HG03159 (cell line): ENCODE measurements at regions not wholly inside any gene's neighbourhood (a gene's known extent, or its start where the extent isn't known, plus 50 kb on each side); places are given as distances from the start of the nearest gene placed in this dataset.

Experiments used
- ATAC-seq: cut with Tn5 transposase; IDR thresholded peaks from one replicate; pipeline ENCODE4 v1.9.1; 2021; ENCODE audit warnings: mild to moderate bottlenecking, moderate library complexity; ENCODE audit not compliant: unreplicated experiment

DNA sequence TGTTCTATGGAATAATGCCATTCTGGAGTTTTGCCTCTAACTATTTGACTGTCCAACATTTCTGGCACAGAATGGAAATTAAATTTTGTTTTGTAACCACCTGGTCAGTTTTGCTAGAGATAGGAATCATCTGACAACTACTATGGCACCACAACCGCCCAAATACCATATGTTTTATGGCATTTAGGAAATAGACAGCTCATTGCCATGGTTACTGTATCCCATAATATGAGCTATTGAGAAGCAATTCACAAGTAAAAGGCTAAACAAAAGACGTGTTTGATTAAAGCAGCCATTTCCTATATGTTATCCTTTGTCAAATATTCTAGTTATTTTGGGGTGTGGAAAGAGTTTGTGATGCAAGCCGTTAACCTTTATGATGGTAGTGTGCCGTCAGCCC lies 1105.3 kb upstream of the LCORL start:
- no peak for ATAC-seq

DNA sequence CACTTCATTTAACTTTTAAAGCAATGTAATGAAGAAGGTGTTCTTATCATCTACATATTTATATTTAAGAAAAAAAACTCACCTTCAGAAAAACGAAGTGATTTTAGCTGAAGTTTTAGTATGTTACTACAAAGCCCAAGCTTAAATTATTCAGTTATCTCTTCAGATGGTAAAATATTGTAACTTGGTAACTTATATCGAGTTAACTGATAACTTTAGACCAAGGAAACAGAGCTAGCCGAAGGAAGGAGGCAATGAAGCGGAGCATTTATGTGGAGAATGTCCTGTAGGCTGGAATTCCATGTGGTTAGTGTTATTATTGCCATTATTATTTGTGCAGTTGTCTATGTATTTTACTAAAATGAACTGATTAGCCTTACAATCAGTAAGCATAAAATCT lies 1102.1 kb upstream of the LCORL start:
- no peak for ATAC-seq

- ATAC-seq: no peak
Measured at GRCh38 chr4:19119904-19120560, 1098.5 kb upstream of the LCORL start.

DNA sequence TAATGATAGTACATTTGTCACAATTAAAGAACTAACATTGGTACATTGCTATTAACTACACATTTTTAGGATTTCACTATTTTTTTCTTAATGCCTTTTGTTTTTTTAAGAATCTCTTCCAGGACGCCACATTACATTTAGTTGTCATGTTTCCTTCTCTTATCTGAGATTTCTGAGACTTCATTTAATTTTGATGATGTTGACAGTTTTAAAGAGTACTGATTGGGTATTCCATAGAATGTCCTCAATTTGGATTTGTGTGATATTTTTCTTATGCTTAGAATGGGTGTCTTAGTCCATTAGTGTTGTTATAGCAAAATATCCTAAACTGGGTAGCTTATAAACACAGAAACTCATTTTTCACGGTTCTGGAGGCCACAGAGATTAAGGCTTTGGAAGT lies 1095.5 kb upstream of the LCORL start:
- no peak for ATAC-seq

DNA sequence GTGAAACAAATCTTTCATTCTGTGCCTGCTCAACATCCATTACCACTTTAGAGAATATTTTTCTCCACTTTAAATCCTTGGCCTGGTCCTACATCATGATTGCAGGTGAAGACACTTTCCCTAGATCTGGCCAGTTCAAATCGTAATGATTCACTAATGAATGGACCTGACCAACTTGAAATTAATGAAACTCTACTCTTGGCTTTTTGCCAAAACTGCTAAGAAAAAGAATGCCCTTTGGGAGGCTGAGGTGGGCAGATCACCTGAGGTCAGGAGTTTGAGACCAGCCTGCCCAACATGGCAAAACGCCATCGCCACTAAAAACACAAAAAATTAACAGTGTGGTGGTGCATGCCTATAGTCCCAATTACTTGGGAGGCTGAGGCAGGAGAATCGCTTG lies 1082.6 kb upstream of the LCORL start:
- no peak for ATAC-seq

DNA sequence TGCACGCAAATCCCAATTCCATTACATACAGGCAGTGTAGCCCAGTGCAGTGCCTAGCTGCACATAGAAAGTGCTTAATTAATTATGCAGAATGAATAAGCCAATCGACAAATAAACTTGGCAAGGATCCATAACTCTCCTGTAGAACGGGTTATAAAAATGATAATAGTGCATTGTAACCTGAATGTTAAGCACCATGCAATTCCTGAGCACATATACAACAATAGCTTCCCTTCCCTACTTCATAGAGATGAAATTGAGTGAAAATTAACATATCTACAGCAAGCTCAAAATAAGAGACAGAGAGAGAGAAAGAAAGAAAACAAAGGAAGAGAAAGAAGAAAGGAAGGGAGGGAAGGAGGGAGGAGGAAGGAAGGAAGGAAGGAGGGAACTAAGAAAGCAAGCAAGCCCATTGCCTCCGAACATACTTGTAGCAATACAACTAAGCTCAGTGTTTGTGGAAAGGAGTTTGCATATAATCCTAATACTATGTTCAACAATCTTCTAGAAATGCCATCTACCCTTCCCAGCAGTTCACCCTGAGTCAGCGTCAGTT lies 1074.0 kb upstream of the LCORL start:
- no peak for ATAC-seq

DNA sequence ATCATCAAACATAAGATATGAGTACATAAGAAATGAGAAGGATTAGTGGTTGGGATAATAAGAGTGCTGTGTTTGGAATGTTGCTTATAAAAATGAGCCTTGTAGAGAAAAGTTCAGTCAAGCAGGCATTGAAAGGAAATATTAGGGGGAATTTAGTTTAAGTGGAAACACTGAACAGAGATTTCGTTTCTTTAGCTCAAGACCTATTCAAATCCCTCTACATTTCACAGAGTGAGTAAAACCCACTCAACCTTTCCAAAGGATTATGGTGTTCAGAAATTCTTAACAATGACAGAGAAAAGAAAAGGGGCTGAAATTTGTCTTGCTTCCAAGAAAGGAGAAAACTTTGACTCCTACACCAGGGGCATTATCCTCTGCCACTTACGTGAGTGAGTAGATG lies 1072.4 kb upstream of the LCORL start:
- ATAC-seq: no peak

DNA sequence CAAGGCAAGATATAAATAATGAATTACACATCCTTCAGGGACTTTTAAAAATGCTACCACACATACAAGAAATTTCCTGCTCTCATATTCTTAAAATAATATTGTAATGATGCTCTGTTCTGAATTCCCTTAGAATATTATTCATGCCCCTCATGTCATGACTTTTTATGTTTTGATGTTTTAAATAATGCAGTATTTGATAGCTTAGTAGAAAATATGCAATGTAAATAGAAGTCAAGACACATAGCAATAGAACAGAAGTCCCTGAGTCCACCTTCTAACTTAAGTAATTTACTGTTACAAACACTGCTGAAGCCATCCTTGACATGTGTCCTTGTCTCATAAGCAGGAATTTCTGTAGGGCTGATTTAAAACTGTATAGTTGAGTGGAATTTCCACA lies 1071.2 kb upstream of the LCORL start:
- no peak for ATAC-seq

DNA sequence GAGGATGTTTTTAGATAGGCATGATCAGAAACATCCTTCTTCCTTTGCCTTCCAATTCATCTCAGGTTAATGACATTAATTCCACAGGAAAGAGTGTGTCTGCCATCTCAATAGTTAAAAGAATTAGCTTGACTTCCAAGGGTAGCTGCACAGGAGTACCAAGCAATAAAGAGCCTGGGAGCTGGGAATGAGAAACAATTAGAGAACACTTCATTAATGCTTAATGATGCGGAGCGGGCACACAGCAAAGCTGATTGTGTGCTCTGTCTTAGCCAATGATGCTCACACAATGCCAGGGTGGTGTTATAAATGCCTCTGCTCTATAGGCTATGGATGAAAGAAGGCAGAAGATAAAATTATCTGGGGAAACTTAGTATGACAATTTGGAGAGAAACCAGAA lies 1052.5 kb upstream of the LCORL start:
- no peak for ATAC-seq

DNA sequence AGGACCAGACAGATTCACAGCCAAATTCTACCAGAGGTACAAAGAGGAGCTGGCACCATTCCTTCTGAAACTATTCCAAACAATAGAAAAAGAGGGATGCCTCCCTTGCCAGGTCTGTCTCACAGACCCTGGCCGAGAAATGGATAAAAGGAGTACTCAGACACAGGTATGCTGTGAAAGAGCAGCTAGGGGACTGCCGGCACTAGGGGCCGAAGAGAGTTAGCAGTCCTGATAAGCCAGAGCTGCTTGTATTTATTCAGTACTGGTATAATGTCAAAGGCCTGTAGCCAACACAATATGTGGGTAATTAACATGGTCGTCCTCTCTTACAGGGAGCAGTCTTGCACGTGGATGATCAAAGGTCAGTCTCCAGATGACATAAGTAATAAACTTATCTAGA lies 1042.1 kb upstream of the LCORL start:
- no peak for ATAC-seq

DNA sequence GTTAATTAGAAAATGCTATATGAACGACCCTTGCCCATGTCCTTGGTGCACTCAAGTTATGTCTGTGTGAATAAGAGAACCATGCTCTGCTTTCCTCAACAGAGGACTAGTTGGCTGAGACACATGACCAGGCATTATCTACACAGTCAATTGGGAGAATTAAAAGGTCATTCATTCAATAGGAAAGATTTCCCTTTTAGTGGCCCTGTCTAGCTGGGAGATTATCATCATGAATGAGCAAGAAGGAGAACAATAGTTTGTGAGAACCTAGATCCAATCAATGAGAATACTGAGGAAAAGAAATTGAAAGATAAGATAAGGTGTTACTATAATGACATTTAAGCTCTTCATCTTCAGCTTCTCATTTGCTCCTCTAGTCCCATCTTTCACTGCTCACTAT lies 1033.4 kb upstream of the LCORL start:
- no peak for ATAC-seq

DNA sequence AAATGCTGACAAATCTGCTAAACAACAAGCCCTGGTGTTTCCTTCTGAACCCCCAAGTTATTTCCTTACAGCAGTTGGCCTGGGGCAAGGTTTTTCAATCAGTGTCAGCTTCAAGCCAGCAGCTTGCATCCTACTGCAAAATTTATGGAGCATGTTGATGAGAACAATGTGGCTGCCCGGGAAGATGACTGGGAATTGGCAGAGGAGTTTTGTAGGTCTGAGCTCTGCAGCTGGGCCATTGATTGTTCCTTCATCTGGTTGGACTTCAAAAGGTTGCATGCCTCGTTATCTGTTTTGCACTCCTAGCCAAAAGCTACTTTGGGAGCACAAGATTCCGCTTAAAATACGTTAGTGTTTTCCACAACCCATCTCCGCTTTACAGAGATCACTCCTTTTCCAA lies 1030.3 kb upstream of the LCORL start:
- ATAC-seq: no peak

GRCh38 chr4:19047279-19047880 lies 1025.8 kb upstream of the LCORL start:
- ATAC-seq: no peak

DNA sequence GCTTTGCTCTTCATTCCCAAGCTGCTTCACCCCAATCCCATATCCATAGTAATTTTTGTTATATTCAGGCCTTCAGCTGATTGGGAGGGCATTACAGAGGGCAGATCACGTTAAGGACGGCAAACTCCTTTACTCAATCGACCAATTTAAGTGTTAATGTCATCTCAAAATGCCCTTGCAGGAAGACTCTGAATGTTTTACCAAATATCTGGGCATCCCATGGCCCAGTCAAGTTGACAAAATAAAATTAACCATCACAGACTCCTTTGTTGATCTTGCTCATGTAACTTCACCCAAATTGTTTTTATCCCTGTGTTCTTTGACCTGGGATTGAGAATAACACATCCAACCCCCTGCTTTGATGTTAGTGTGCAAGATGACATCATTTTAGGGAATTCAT lies 1018.3 kb upstream of the LCORL start:
- ATAC-seq: no peak

DNA sequence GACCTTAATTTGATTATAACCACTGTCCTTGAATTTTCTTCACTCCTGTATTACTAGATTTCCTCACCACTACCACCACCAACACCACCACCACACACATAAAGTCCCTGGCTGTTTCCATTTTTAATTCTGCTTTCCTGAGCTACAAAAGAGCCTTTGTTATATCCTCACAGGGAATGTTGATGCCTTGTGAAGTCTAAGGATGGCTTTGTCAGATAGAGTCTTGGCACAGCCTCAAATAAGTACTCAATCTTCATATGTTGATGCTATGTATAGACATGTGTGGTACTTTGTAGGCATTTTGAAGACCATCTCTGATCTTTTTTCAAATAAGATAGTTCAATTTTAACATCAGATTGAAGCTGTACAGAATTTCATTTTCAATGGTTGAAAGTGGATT lies 1016.7 kb upstream of the LCORL start:
- ATAC-seq: no peak

DNA sequence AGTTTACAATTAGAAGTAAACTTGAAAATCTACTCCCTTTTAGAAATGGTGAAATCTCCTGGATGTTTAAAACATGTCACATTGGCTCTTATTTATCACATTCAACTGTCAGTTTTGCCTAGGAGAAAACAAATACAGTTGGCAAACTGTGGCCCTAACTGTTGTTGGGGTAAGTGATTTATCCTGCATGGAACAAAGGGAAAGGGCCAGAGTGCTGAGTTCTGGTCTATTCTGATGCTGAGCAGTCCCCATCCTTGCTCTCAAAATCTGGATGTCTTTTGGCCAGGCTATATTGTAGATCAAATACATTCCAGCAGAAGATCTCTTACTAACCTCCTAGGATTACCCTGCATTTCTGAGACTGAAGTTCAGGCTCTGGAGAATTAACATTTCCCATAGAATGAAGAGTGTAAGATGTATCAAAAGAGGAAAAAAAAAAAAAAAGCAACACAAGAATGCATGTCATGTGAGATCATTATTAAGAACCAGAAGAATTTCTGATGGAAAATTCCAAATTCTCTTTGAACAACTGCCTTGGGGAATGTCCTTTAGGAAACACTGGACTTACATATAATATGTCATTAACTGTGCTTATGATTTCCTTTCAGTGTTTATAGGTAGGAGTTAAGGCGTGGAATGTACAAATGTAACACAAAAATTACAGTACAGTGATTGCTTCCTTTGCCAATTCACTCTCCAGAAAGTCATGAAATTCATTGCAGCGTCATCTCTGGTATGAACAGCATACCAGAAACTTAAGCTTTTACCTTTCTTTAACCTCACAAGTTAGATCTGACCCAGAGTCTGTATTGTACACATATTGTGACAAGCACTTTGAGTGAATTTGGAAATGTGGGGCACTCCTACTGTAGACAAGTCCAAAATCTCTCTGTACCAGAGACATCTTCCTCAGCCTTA lies 1012.5 kb upstream of the LCORL start:
- ATAC-seq: no peak

DNA sequence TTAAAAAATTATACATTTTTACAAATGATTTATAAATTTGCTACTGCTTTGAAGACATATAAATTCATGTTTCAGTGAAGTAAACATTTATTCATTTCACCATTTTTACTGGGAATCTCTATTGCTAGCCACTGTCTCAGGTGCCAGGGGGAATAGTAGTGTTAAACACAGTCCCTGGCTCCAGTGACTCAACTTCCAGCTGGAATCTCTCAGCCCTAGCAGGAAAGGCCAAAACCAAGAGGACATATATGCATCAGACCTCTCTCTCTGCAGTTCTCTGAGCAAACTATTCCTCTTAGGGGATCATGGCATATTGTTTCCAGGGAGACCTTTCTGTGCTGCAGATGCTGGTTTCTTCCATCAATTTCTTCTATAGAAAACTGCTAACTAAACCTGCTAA lies 1009.0 kb upstream of the LCORL start:
- no peak for ATAC-seq

GRCh38 chr4:19030048-19030447 lies 1008.5 kb upstream of the LCORL start:
- ATAC-seq: no peak

DNA sequence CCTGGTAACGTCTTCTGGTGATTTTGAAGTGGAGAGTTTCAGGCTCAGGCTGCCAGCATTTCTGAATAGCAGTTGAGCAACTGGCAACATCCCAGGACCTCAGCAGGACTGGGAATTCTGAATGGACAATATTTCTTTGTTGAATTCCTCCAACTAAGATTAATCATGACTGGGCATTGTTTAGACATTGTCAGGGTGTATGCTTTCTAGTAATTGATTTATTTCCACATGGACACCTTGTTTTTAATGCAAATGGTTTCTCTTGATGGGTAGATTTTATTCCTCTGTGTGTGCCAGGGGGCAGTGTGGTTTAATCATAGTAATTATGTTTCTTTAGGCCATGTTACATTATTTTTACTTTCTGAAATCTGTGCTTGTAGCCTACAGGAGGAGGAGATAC lies 1004.7 kb upstream of the LCORL start:
- ATAC-seq: no peak

DNA sequence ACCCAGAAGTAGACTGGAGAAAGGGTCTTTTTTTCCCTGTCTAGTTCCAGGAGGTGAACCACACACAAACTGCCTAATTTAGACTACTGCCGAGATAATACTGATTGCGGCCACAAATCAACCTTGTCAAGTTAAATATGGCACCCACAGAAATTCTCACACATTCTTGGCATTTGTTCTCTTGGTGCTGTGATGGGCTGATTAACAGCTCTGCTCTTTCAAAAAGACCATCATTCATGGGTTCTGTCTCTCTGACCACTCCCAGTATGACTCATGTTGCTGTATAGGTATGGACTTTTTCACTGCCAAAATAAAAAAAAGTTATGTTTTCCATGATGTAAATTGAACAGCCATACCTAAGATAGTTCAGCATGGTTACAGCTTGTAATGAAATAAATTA lies 1003.5 kb upstream of the LCORL start:
- no peak for ATAC-seq

GRCh38 chr4:19024047-19024446 lies 1002.5 kb upstream of the LCORL start:
- no peak for ATAC-seq

DNA sequence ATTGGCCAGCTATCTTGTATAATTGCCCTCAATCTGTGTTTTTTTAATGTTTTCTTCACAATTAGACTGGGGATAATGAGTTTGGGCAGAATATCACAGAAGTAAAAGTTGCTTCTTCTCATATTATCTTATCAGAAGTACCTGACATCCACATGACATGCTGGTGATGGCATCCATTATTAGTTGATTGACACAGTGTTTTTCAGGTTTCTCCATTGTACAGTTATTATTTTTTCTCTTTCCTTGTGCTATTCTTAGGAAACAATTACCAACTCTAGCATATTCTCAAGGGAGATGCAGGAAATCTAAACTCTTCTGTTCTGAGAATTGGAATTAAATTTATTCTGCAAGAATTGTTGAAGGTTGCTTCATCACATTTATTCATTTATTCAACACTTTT lies 1000.1 kb upstream of the LCORL start:
- no peak for ATAC-seq
